Astrocyte (in vitro differentiated cells and primary cell): ENCODE measurements at regions not wholly inside any gene's neighbourhood (a gene's known extent, or its start where the extent isn't known, plus 50 kb on each side); places are given as distances from the start of the nearest gene placed in this dataset.

Experiments used
- DNase-seq: peaks from one replicate; pipeline ENCODE4 v3.0.0-alpha.2; 2010; ENCODE audit warnings: low read depth
- FAIRE-seq: peaks from 2 replicates; lab custom pipeline; 2011; peaks lifted over from hg19 to GRCh38; lab: Jason Lieb, UNC
- H2AFZ ChIP-seq: 2 replicates; pipeline ENCODE4 v1.6.0; 2012; ENCODE audit warnings: low read depth, low read length, inconsistent platforms
- H3K27ac ChIP-seq: 2 replicates; pipeline ENCODE4 v1.5.1; 2011; ENCODE audit warnings: low read depth, low read length, inconsistent platforms
- H3K27me3 ChIP-seq: 2 replicates; pipeline ENCODE4 v1.6.0; 2011; ENCODE audit warnings: low read length, inconsistent platforms; ENCODE audit not compliant: insufficient read depth
- H3K36me3 ChIP-seq: 2 replicates; pipeline ENCODE4 v1.5.1; 2011; ENCODE audit warnings: low read length, inconsistent platforms; ENCODE audit not compliant: insufficient read depth
- H3K4me1 ChIP-seq: 2 replicates; pipeline ENCODE4 v1.5.1; 2011; ENCODE audit warnings: low read length, inconsistent platforms; ENCODE audit not compliant: insufficient read depth
- H3K4me2 ChIP-seq: 2 replicates; pipeline ENCODE4 v1.6.0; 2012; ENCODE audit warnings: low read length, inconsistent platforms
- H3K4me3 ChIP-seq: 2 replicates; pipeline ENCODE4 v1.5.1; 2011; ENCODE audit warnings: low read depth, mild to moderate bottlenecking, low read length, inconsistent platforms; ENCODE audit not compliant: insufficient read depth
- H3K79me2 ChIP-seq: 2 replicates; pipeline ENCODE4 v1.6.0; 2012; ENCODE audit warnings: mild to moderate bottlenecking, low read length, inconsistent platforms; ENCODE audit not compliant: insufficient read depth
- H3K9ac ChIP-seq: 2 replicates; pipeline ENCODE4 v1.6.0; 2012; ENCODE audit warnings: mild to moderate bottlenecking, low read length, inconsistent platforms
- H3K9me3 ChIP-seq: 2 replicates; pipeline ENCODE4 v1.5.1; 2012; ENCODE audit warnings: low read depth, mild to moderate bottlenecking, low read length, inconsistent platforms; ENCODE audit not compliant: insufficient read depth
- H4K20me1 ChIP-seq: 2 replicates; pipeline ENCODE4 v1.6.0; 2012; ENCODE audit warnings: low read length, inconsistent platforms; ENCODE audit not compliant: insufficient read depth
- H3K27ac Mint-ChIP-seq: one replicate; pipeline ENCODE4 v1.8.0; 2021; ENCODE audit warnings: mild to moderate bottlenecking, mixed read lengths; ENCODE audit not compliant: unreplicated experiment
- H3K27me3 Mint-ChIP-seq: one replicate; pipeline ENCODE4 v1.8.0; 2021; ENCODE audit warnings: low read depth, mixed read lengths; ENCODE audit not compliant: unreplicated experiment
- H3K36me3 Mint-ChIP-seq: one replicate; pipeline ENCODE4 v1.8.0; 2021; ENCODE audit warnings: low read depth, mixed read lengths; ENCODE audit not compliant: unreplicated experiment
- H3K4me1 Mint-ChIP-seq: one replicate; pipeline ENCODE4 v1.8.0; 2021; ENCODE audit warnings: low read depth, mixed read lengths; ENCODE audit not compliant: unreplicated experiment
- H3K4me3 Mint-ChIP-seq: one replicate; pipeline ENCODE4 v1.8.0; 2021; ENCODE audit warnings: mild to moderate bottlenecking, moderate library complexity, mixed read lengths; ENCODE audit not compliant: unreplicated experiment
- H3K9me3 Mint-ChIP-seq: one replicate; pipeline ENCODE4 v1.8.0; 2021; ENCODE audit warnings: mild to moderate bottlenecking, mixed read lengths; ENCODE audit not compliant: unreplicated experiment
- EZH2 ChIP-seq: IDR thresholded peaks from 2 replicates; pipeline ENCODE4 v1.6.1; 2012; ENCODE audit warnings: mild to moderate bottlenecking, low read length, inconsistent platforms; ENCODE audit not compliant: insufficient read depth
- TF ChIP-seq, protein P1 (sequence below): IDR thresholded peaks from 2 replicates; pipeline ENCODE4 v1.5.1; 2011; ENCODE audit warnings: low read depth, mild to moderate bottlenecking, inconsistent platforms, low read length, moderate library complexity; ENCODE audit not compliant: insufficient read depth

DNA sequence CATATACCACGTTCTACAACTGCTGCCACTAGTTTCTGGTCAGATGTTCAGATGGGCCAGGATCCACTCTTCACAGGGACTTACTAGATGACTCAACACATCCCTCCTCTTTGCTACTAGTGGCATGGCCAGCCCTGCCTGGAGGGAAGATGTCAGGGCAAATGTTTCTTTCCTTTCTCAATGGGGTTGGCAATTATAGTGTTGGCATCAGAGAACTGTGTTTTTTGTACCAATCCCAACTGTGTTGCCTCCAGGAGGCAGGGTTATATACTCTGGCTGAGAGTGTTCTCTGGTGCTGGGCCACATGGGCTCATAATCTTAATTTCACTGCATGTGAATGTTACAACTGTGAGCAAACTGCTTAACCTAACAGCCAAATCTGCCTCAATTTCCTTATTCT lies 69.9 kb upstream of the AVPR1A start:
- H3K4me3 Mint-ChIP-seq, result no peak overlapping the region
- no peaks in the 10 kb centered on the region for H3K4me1 ChIP-seq
- no peaks in the 10 kb centered on the region for H4K20me1 ChIP-seq
- DNase-seq (no peak), FAIRE-seq (no peak)
- no peak overlapping the region for H3K27ac ChIP-seq
- H3K4me3 ChIP-seq, result no peak overlapping the region
- H3K27me3 Mint-ChIP-seq, result no peaks in the 10 kb centered on the region
- H2AFZ ChIP-seq, result no peak overlapping the region
- H3K36me3 Mint-ChIP-seq, result no peaks in the 10 kb centered on the region
- TF ChIP-seq, protein P1, sequence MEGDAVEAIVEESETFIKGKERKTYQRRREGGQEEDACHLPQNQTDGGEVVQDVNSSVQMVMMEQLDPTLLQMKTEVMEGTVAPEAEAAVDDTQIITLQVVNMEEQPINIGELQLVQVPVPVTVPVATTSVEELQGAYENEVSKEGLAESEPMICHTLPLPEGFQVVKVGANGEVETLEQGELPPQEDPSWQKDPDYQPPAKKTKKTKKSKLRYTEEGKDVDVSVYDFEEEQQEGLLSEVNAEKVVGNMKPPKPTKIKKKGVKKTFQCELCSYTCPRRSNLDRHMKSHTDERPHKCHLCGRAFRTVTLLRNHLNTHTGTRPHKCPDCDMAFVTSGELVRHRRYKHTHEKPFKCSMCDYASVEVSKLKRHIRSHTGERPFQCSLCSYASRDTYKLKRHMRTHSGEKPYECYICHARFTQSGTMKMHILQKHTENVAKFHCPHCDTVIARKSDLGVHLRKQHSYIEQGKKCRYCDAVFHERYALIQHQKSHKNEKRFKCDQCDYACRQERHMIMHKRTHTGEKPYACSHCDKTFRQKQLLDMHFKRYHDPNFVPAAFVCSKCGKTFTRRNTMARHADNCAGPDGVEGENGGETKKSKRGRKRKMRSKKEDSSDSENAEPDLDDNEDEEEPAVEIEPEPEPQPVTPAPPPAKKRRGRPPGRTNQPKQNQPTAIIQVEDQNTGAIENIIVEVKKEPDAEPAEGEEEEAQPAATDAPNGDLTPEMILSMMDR, result no peak
- no peaks in the 10 kb centered on the region for H3K27me3 ChIP-seq
- no peak overlapping the region for H3K9ac ChIP-seq
- no peaks in the 10 kb centered on the region for H3K9me3 Mint-ChIP-seq
- no peaks in the 10 kb centered on the region for H3K9me3 ChIP-seq
- H3K36me3 ChIP-seq, result no peaks in the 10 kb centered on the region
- H3K79me2 ChIP-seq, result no peaks in the 10 kb centered on the region
- no peak overlapping the region for H3K4me2 ChIP-seq
- no peaks in the 10 kb centered on the region for H3K4me1 Mint-ChIP-seq
- no peak overlapping the region for H3K27ac Mint-ChIP-seq

DNA sequence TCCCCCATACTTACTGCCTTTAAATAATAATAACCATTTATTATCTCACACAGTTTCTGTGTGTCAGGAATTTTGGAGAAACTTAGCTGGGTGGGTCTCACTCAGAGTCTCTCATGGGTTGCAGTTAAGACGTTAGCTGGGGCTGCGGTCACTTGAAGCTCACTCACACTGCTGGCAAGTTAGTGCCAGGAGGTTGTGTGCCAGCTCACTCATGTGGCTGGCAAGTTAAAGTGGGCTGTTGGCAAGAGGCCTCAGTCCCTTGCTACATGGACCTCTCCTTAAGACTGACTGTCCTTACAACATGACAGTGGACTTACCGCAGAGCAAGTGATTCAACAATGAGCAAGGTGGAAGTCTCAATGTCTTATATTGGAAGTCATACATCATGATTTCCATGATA lies 61.3 kb upstream of the AVPR1A start:
- Mint-ChIP-seq H3K36me3 (no peaks in the 10 kb centered on the region), H3K27me3 (no peaks in the 10 kb centered on the region), H3K4me1 (peaks cover 13% of the 10 kb centered on the region), H3K4me3 (no peak overlapping the region), H3K9me3 (no peaks in the 10 kb centered on the region), H3K27ac (no peak overlapping the region)
- no peak for DNase-seq
- H3K4me2 ChIP-seq, result no peak overlapping the region
- FAIRE-seq, result no peak
- no peaks in the 10 kb centered on the region for H4K20me1 ChIP-seq
- TF ChIP-seq, protein P1, result no peak
- TF ChIP-seq EZH2, result no peak
- H3K27ac ChIP-seq, result no peak overlapping the region
- H3K4me3 ChIP-seq, result no peak overlapping the region
- no peak overlapping the region for H2AFZ ChIP-seq
- no peaks in the 10 kb centered on the region for H3K36me3 ChIP-seq
- no peak overlapping the region for H3K9ac ChIP-seq
- H3K9me3 ChIP-seq, result no peaks in the 10 kb centered on the region
- no peaks in the 10 kb centered on the region for H3K4me1 ChIP-seq
- no peaks in the 10 kb centered on the region for H3K79me2 ChIP-seq
- no peaks in the 10 kb centered on the region for H3K27me3 ChIP-seq

DNA sequence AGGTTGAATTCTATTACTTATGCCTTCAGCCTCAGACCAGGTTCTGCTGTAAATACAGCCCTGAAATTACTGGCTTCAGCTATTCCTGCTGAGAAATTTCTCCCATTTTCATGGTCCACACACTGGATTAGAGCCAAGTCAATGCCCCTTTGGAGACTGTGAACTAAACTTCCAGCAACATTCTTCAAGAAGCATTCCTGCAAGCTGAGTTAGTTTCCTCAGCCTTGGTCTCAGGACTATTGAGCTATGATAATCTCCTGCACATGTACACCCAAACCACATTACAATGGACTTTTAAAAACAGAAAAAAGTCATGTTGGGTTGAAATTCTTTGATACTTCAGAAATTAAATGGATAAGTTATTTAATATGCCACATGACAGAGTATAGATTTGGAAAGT lies 58.0 kb upstream of the AVPR1A start:
- H3K4me3 Mint-ChIP-seq, result no peak overlapping the region
- H3K9me3 ChIP-seq, result no peaks in the 10 kb centered on the region
- H3K79me2 ChIP-seq, result no peaks in the 10 kb centered on the region
- no peaks in the 10 kb centered on the region for H3K4me1 ChIP-seq
- H3K4me1 Mint-ChIP-seq, result peaks cover 18% of the 10 kb centered on the region
- H3K4me3 ChIP-seq, result no peak overlapping the region
- H3K9me3 Mint-ChIP-seq, result no peaks in the 10 kb centered on the region
- no peak overlapping the region for H3K9ac ChIP-seq
- H3K36me3 ChIP-seq, result no peaks in the 10 kb centered on the region
- H3K4me2 ChIP-seq, result no peak overlapping the region
- TF ChIP-seq EZH2, result no peak
- TF ChIP-seq, protein P1, result no peak
- no peaks in the 10 kb centered on the region for H3K36me3 Mint-ChIP-seq
- no peak for DNase-seq
- FAIRE-seq, result no peak
- peak overlapping the region; percentile 56 for H3K27ac Mint-ChIP-seq
- no peaks in the 10 kb centered on the region for H4K20me1 ChIP-seq
- no peaks in the 10 kb centered on the region for H3K27me3 Mint-ChIP-seq
- no peak overlapping the region for H2AFZ ChIP-seq
- H3K27ac ChIP-seq, result no peak overlapping the region
- H3K27me3 ChIP-seq, result no peaks in the 10 kb centered on the region
